Tibial nerve (tissue), 3 donors: ENCODE measurements at regions not wholly inside any gene's neighbourhood (a gene's known extent, or its start where the extent isn't known, plus 50 kb on each side); places are given as distances from the start of the nearest gene placed in this dataset.
A peak's percentile ranks its signal among the peaks of the same experiment; 100 is the strongest.

Source experiments
- POLR2A ChIP-seq, 2 donors: fragments of 450-650 bp; IDR thresholded peaks; one replicate each; pipeline ENCODE4 v1.6.1; 2017; ENCODE audit warnings: antibody characterized with exemption in 2 of 2, mild to moderate bottlenecking in 2 of 2, moderate library complexity in 2 of 2
- TF ChIP-seq, protein P1 (sequence below), 5 experiments: fragments of 200-600 bp in 3 of 5; fragments of 450-650 bp in 2 of 5; sonication (generic) in 3 of 5; IDR thresholded peaks; one replicate each; pipeline ENCODE4 v1.5.1; 2016 to 2019; ENCODE audit warnings: antibody characterized with exemption in 5 of 5, mild to moderate bottlenecking in 3 of 5, moderate library complexity in 2 of 5

DNA sequence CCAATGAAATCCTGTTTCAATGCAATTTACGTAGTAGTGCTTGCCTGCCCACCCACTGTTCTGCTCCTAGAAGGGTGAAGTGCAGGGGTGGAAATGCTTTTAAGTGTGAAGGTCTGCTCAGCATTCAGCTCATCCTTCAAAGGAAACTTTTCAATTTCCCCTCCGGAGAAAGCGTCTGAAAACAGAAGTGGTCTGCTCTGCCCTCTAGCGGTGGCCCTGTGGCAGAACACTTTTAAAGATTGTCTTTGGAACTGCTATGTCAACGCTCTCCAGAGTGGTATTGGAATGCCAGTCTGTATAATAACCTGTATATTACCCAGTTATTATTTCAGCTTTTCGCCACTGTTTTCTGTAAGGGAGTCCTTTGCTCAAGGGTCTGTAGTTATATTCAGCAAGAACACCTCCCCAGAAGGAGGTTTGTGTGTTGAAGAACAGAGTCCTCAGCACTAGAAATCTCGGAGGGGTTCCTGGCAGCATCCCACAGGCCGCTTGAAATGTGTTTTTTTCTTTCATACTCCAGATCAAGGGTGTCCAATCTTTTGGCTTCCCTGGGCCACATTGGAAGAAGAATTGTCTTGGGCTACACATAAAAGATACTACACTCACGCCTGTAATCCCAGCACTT, 63.1 kb upstream of the KLHL31 start:
- TF ChIP-seq, protein P1, sequence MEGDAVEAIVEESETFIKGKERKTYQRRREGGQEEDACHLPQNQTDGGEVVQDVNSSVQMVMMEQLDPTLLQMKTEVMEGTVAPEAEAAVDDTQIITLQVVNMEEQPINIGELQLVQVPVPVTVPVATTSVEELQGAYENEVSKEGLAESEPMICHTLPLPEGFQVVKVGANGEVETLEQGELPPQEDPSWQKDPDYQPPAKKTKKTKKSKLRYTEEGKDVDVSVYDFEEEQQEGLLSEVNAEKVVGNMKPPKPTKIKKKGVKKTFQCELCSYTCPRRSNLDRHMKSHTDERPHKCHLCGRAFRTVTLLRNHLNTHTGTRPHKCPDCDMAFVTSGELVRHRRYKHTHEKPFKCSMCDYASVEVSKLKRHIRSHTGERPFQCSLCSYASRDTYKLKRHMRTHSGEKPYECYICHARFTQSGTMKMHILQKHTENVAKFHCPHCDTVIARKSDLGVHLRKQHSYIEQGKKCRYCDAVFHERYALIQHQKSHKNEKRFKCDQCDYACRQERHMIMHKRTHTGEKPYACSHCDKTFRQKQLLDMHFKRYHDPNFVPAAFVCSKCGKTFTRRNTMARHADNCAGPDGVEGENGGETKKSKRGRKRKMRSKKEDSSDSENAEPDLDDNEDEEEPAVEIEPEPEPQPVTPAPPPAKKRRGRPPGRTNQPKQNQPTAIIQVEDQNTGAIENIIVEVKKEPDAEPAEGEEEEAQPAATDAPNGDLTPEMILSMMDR (IDR thresholded peaks at IDR 0.05) = peak; percentile 75 to 85 (median 82)
- no peak for TF ChIP-seq POLR2A (IDR thresholded peaks at IDR 0.05)
